Left renal cortex interstitium (tissue), 4 donors: ENCODE measurements at regions not wholly inside any gene's neighbourhood (a gene's known extent, or its start where the extent isn't known, plus 50 kb on each side); places are given as distances from the start of the nearest gene placed in this dataset.

Source experiments
- DNase-seq, 4 donors: peaks; one replicate each; pipeline ENCODE4 v3.0.0-alpha.2; 2013; ENCODE audit warnings: low read depth in 4 of 4, low spot score in 2 of 4, missing footprints in 1 of 4

DNA sequence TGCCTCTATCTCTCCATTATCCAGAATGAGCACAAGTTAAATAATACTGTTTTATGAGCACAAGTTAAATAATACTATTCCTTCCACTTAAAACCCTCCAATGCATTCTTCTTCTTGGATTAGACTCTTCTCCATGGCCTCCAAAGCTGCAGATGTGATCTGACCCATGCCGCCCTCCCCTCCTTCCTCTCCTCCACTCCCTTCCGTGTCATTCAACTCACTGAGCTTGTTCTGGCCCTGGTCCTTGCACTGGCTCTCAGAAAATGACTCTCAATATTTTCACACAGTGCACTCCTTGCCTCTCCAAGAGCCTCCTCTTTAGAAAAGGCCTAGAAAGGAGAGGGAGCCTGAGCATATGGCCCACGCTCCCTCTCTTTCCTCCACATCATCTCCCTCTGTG is 125.0 kb upstream of the CD93 start:
- no peak for DNase-seq

DNA sequence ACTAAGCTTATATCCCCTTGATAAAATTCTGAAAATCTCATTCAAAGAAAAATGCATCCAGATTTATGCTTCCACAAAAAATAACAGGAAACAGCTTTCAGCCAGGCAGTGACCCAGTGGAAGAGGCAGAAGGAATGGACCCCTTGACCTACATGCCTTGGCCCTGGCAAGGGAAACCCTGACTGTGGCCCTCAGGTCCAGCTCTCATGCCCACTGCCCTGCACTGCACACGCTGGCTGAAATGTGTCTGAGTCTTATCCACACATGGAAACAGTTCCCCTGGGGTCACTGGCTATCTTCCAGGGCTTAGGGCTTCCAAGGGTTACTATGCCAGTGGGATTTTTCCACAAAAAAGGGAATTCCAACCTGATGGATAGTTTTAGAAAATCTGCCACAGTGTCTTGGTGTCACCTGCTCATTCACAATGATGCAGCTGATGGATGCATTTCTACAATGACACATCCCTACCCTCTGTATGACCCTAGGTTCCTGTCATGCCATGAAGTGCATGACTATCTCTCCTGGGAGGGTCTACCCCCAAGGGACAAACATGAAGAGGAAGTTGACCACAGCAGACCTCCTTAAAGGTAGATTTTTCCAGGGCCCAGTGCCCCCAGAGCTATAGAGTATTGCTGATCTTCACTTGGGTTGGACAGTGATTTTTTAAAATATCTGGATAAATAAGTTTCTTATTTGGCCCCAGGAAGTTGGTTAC is 121.9 kb upstream of the CD93 start:
- DNase-seq = no peak

DNA sequence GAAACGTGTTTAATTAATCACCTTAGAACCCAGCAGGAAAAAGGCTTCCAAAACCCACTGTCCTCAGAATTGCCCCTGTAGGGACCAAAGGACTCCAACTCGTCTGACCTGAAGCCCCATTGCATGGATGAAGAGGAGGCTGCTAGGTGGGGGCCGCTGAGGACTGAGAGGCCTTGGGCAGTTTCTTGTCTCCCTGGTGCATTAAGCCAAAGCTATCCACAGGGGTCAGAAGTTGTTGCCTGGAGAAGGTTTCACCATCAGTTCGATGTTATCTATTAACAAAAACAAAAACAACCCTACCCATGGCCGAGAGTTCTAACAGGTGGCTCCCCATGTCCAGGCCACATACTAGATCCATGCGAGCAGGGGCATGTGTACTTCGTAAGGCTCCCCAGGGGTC is 120.9 kb upstream of the CD93 start:
- DNase-seq = no peak

DNA sequence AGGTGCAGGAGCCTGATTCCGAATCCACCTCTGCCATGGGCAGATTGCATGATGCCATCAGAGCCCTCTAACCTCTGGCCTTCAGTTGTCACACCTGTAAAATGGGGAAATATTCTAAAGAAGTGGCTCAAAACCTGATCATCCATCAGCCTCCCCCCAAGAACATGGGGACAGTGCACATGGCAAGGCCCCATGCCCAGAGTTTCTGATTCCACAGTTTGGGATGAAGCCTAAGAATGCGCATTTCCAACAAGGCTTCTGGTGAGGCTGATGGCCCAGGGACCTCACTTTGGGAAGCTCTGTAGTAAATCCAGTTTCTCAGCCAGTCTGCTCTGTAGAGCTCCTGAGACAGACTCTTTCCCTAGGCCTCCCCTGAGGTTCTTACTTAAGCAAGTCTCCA is 119.9 kb upstream of the CD93 start:
- DNase-seq = no peak

DNA sequence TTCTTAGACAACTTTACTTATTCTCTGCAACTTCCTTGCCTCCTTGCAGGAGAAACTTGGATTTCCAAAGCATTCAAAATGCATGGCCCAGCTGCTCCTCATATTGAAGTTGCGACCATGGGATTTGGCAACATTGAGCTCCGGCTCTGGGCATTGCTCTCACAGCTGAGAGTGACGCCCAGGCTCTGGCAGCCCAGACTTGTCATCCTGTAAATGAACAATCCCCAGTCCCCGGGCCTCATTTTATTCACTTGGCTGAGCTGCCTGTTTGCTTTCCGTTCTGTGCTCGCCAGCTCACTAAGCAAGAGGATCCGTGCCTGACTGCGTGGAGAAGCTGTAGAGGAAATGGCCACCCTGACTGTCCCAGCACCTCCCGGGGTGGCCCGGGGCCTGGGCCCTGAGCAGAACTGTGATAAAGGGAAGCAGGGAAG is 119.5 kb upstream of the CD93 start:
- peak in 2 of 4 donors; percentile 17 to 56 for DNase-seq

DNA sequence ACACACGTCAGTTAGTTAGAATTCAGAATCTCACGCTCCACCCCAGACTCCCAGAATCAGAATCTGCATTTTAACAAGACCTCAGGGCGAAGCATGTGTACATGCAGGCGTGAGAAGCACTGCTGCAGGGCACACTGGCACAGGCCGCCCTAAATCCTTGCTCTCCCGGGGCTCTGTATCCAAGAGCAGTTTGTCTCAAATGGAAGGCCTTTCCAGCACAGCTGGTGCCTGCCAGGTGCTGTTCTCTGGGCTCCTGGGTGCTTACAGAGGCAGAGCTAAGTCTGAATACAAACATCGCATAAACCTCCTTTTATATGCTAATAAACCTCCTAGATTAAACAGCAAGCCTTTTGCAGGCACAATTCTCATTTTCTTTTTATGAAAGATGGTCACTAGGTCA is 119.1 kb upstream of the CD93 start:
- no peak for DNase-seq

DNA sequence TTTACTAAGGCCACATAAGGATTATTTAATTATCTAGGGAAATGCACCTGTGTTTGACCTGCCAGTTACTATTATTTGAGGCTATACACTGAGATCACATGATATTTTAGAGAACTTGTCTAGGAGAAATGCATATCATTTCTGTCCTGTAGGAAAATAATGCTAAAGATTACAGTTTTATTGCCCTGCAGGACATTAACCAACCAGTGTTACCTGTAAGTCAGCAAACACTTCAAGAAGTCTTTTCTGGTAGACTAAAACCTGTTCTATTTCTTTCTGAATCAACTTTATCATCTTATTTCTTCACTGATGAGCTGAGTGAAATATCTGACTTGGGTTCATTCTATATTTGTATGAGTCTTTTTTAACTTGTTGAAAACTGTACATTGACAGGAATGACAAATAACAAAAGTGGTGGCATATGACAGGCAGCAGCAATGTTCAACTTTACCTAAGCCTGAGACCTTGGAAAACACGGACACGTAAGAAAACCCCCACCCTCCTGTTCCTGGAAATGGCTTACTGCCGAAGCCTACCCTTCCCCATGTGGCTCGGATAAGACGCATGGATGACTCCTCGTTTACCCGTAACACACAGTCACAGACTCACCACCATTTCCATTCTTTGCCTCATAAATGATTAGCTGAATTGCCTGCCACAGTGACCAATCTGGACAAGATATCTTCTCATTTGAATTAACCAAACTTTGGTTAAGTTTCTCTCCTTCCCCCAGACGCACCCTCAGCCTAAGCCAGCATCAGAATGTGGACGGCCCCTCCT is 118.0 kb upstream of the CD93 start:
- no peak for DNase-seq

DNA sequence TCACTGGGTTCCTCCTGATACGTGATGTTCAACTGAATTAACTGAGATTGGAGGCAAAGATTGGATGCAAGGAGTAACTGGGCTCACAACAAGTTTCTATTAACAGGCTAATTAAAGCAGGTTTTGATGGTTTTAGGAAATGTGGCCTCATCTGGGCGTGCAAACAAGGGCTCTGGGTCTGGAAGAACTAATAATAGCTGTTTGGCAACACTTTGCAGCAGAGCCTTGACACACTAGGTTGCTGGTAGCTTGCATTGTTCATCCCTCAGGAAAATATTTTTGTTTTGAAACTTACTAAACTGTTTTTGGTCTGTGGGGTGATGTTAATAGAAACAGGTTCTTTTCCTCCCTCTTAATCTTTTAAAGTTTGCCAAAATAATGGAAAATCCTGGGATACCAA is 117.2 kb upstream of the CD93 start:
- DNase-seq = no peak

DNA sequence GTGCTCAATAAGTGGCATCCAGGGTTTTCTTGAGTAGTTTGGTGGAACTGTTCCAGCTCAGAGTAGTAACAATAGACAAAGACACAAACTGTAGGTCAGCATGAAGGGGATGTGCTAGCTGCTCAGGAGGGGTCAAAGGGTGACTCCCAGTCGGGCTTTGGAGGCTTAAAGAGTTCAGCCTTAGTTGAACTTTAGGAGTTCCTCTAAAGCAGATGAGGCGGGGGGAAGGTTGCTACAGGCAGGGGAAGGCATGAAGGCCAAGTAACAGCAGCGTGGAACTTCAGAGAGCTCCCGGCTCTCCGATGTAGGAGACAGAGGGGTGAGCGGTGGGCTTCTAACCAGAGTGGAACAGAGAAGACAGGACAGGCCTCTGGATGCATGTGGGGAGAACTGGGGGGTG is 115.5 kb upstream of the CD93 start:
- no peak for DNase-seq

DNA sequence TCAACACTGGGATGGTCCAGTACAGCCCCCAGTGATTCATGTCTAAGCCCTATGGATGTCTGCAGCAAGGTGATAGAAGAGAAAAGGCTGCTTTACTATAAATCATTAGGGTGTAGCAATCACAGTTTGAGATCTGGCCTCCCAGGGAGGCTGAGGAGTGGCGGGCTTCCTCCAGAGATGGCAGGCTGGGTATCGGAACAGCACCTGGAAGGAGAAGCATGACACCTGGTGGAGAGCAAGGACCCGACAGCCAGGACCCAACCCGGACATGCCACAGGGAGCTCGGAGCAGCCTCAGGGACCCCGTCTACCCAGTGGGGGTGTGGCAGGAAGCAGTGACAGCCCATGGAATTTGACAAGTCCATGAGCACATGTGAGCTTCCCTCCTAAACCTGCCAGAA is 114.8 kb upstream of the CD93 start:
- no peak for DNase-seq

DNA sequence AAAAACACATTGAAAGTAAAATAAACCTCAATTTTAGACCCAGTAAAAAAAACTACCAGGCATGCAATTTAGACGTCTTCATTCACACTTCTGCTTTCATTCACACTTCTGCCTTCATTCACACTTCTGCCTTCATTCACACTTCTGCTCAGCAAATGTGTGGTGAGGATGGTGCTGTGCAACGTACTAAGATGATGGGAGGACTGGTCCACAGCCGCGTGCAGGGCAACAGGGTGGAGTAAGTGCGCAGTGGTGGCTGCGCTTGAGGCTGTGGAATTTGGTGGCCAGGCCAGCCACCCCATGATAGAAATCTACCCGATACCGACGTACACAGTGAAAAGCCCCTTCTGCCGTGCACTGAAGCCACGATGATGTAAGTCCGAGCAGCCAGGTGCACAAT is 114.3 kb upstream of the CD93 start:
- no peak for DNase-seq

DNA sequence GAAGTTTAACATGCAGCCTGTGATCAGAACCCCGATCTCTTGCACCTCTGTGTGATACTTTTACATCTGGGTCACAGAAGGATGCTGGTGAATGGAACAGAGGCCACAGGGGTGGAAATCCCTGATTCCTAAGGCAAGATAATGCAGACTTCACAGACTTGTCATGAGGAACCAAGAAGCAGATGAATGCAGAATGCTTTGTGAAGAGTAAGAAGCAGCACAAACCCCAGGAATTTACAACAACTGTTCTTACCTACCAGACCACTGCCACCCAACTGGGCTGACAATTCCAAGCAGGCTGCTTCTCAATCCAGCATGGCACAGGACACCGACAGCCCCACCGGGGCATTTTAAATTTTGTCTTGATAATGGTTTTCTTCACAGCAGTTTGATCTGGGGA is 113.2 kb upstream of the CD93 start:
- DNase-seq = no peak

DNA sequence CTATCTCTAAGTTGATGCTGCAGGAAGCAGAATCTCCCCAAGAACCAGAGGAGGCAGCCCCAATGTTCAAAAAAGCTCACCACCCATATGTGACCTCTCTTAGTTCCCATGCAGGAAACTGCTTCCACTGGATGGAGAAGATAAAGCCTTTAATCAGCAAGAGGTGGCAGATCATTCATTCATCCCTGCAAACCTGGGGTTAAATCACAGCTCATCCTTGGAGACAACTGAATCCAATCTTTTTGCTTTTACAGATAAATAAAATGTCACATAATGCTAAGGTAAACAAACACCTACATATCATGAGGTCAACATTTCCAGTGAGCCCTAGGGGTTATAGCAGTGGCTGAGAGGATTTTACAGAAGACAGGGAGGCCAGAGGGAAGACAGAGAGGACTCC is 112.7 kb upstream of the CD93 start:
- DNase-seq = no peak

DNA sequence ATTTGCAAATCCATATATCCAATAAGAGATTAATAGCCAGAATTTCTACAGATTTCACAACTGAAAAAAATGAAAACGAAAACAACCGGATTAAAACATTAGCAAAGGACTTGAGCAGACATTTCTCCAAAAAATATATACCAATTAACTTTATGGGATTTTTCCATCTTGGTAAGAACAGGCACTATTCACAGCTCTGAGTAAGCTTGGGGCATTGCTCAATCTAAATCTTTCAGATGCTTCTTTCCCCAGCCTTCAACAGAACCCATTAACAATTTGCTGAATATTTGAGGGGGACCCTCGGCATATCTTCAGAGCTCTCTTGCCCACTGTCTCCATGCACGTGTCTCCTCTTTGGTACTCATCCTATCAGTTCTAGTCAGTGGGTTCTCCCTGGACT is 111.7 kb upstream of the CD93 start:
- DNase-seq = no peak

DNA sequence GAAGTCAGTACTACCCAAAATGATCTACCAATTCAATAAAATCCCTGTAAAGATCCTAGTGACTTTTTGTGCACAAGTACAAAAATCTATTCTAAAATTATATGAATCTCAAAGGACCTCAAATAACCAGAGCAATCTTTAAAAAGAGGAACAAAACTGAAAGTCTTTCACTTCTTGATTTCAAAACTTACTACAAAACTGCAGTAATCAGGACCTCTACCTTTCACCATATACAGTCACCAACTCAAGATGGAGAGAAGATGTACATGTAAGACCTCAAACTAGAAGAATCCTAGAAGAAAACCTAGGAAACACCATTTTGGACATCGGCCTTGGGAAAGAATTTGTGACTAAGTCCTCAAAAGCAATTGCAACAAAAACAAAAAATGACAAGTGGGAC is 109.5 kb upstream of the CD93 start:
- DNase-seq = no peak

DNA sequence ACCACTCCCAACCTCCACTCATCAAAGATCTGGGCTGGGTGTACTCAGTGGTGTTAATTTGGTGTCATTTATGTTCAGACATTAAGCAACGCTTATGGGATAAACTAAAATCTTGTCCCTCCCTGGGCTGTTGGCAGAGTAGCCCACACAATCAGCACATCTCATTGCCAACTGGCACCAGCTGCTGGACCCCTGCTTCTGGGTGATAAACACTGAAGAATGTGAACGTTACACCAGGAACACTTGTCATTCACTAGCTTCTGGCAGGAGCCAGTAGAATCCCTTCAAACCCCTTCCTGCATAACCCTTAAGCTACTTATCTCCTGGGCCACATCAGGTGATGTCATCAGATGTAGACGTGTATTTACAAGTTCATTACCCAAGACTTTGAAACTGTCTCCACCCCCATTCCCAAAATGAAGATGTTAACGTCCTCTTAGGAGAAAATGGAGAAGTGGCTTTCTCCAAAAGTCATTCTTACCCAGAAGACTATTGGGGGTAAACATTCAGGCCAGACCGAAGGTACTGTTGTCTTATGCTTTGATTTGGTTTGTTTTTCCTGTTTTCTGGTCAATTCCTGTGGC is 107.8 kb upstream of the CD93 start:
- no peak for DNase-seq

DNA sequence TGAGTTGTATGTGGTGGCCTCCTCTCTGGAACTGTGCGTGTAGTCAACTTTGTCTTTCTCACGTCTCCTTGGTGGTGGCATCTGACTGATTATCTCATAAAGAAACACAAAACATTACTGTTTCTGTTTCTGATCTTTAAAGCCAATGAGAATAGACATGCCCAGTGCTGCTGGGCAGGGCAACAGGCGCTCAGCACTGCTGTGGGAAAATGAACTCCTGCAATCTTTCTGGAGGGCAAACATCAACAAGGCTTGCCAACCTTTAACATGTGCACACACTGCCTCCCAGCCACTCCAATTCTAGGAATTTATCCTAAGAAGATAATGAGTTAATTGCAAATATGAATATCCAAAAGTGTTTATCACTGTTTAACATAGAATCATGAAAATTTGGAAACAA is 106.3 kb upstream of the CD93 start:
- no peak for DNase-seq

DNA sequence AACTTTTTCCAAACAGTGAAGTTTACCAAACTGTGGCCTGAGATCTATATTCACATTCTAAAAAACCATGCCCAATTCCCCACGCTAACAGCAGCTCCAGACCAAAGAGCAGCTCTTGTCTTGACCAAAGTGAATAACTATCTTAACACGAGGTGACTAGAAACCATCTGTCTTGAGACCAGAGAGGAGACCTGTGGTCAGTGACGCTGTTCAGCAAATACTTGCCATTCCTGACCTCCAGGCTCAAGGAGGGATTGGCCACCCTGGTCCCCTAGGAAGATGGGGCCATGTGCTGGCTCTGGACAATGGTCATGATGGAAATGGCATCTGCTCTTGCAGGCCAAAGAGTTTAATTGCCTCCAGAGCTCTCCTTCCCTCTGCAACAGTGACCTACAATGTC is 104.4 kb upstream of the CD93 start:
- no peak for DNase-seq

DNA sequence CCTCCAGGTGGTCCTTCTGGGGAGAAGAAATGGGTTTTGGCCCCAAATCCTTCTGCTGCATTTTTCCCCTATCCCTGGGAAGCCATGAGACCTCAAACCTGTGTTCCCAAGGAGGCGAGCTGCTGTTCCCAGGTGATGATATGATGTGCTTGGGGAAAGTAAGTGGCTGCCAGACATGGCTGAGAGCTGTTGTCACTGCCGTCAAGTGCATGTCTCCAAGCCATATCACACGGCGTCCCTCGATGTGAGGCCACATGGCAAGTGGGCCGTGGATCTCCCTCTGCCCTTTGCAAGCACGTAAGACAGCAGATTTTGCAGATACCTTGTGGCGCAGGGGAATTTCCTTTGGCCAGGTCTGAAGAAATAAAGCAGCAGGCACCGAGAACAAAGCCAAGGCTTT is 103.7 kb upstream of the CD93 start:
- DNase-seq = no peak

DNA sequence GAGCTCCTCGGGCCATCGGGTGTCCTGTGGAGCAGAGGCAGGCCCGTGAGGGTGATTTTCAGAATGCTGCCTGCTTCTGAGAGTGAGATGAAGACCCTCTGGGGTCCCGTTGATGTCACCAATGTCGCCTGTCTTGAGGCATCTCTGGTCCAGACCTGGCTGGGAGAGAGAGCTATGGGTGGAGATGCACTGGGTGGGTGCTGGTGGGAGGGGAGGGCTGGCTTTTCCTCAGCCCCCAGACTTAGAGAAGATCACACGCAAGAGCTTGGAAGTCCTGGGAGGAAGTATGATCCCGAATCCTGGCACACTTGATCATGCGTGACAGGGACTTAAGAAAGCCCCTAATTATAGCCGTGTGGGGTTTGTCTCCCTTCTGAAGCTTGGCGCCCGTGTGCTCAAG is 103.2 kb upstream of the CD93 start:
- DNase-seq = no peak

DNA sequence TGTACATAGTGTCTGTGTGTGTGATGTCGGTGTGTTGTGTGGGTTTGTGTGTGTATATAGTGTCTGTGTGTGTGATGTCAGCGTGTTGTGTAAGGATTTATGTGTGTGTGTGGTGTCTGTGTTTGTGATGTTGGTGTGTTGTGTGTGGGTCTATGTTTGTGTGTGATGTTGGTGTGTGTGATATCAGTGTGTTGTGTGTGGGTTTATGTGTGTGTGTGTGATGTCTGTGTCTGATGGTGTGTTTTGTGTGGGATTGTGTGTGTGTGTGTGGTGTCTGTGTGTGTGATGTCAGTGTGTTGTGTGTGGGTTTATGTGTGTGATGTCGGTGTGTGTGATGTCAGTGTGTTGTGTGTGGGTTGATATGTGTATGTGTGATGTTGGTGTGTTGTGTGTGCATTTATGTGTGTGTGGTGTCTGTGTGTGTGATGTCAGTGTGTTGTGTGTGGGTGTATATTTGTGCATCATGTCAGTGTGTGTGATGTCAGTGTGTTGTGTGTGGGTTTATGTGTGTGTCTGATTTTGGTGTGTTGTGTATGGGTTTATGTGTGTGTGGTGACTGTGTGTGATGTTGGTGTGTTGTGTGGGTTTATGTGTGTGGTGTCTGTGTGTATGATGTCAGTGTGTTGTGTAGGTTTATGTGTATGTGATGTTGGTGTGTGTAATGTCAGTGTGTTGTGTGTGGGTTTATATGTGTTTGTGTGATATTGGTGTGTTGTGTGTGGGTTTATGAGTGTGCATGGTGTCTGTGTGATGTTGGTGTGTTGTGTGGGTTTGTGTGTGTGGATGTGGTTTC is 102.4 kb upstream of the CD93 start:
- no peak for DNase-seq
